PC-3 (cell line): ENCODE measurements at regions not wholly inside any gene's neighbourhood (a gene's known extent, or its start where the extent isn't known, plus 50 kb on each side); places are given as distances from the start of the nearest gene placed in this dataset.

Experiments used
- ATAC-seq: fragments of 200-7000 bp; cut with Tn5 transposase; 2 replicates; pipeline ENCODE4 v1.9.1; 2020; ENCODE audit warnings: mild to moderate bottlenecking, moderate library complexity
- BruUV-seq: library from RNA; stranded (reverse); fragments of 400-500 nt; replicated peaks from 2 replicates; lab custom pipeline; 2021; lab: Mats Ljungman, UMichigan
- CTCF ChIA-PET: fragments of 300-600 bp; sonication (Branson Sonifier 250); formaldehyde crosslinking; loops from one replicate; lab custom pipeline; 2022; ENCODE audit warnings: antibody characterized with exemption; lab: Charles Lee
- POLR2A ChIA-PET: fragments of 300-600 bp; sonication (Branson Sonifier 250); formaldehyde crosslinking; loops from one replicate; lab custom pipeline; 2022; ENCODE audit warnings: antibody characterized with exemption; ENCODE audit not compliant: unreplicated experiment; lab: Charles Lee
- DNase-seq: peaks from one replicate; pipeline ENCODE4 v3.0.0-alpha.2; 2015
- H2AFZ ChIP-seq: fragments of 300-600 bp; sonication (generic); 2 replicates; pipeline ENCODE4 v1.6.0; 2016; ENCODE audit warnings: antibody characterized with exemption, low read length
- H3F3A ChIP-seq: fragments of 300-600 bp; sonication (generic); one replicate; pipeline ENCODE4 v1.6.0; 2017; ENCODE audit warnings: antibody characterized with exemption, low read length, control low read depth, mild to moderate bottlenecking; ENCODE audit not compliant: unreplicated experiment
- H3K27ac ChIP-seq: fragments of 300-600 bp; sonication (generic); 2 replicates; pipeline ENCODE4 v1.5.1; 2016; ENCODE audit warnings: mild to moderate bottlenecking, low read length
- H3K27me3 ChIP-seq: fragments of 300-600 bp; sonication (generic); 2 replicates; pipeline ENCODE4 v1.6.1; 2016; ENCODE audit warnings: low read length, mixed read lengths
- H3K36me3 ChIP-seq: fragments of 300-600 bp; sonication (generic); 2 replicates; pipeline ENCODE4 v1.6.1; 2016; ENCODE audit warnings: low read depth, mixed run types, low read length, mixed read lengths
- H3K4me1 ChIP-seq: fragments of 300-600 bp; sonication (generic); 2 replicates; pipeline ENCODE4 v1.5.1; 2016; ENCODE audit warnings: low read length; ENCODE audit not compliant: insufficient read depth
- H3K4me2 ChIP-seq: fragments of 300-600 bp; sonication (generic); 2 replicates; pipeline ENCODE4 v1.6.0; 2016; ENCODE audit warnings: low read length
- H3K4me3 ChIP-seq: fragments of 300-600 bp; sonication (generic); 2 replicates; pipeline ENCODE4 v1.5.1; 2016; ENCODE audit warnings: mild to moderate bottlenecking, low read length, mixed read lengths
- H3K79me2 ChIP-seq: fragments of 300-600 bp; sonication (generic); 2 replicates; pipeline ENCODE4 v1.6.1; 2017; ENCODE audit warnings: low read length, mixed read lengths
- H3K9ac ChIP-seq: fragments of 300-600 bp; sonication (generic); 2 replicates; pipeline ENCODE4 v1.6.0; 2016; ENCODE audit warnings: mild to moderate bottlenecking, low read length
- H3K9me2 ChIP-seq: fragments of 300-600 bp; sonication (generic); replicated peaks from 2 replicates; pipeline ENCODE4 v1.6.1; 2016; ENCODE audit warnings: mixed run types, low read length, mixed read lengths
- H3K9me3 ChIP-seq: fragments of 300-600 bp; sonication (generic); 2 replicates; pipeline ENCODE4 v1.6.1; 2016; ENCODE audit warnings: low read length, mixed read lengths
- H4K20me1 ChIP-seq: fragments of 300-600 bp; sonication (generic); 2 replicates; pipeline ENCODE4 v1.6.1; 2016; ENCODE audit warnings: low read length, mixed read lengths
- EZH2 ChIP-seq: fragments of 300-600 bp; sonication (generic); IDR thresholded peaks from one replicate; pipeline ENCODE4 v1.6.1; 2017; ENCODE audit warnings: antibody characterized with exemption, mild to moderate bottlenecking, low read length; ENCODE audit not compliant: unreplicated experiment
- EZH2phosphoT487 ChIP-seq: fragments of 300-600 bp; sonication (generic); IDR thresholded peaks from 2 replicates; pipeline ENCODE4 v1.6.1; 2018; ENCODE audit warnings: mild to moderate bottlenecking, antibody characterized with exemption, low read length, borderline replicate concordance
- intact Hi-C: fragments of 100-400 bp; cut with micrococcal nuclease; formaldehyde crosslinking; loops from 2 replicates; pipeline ENCODE4 v1.9.0; 2023
- TF ChIP-seq, protein P1 (sequence below): fragments of 300-600 bp; sonication (generic); conservative IDR thresholded peaks from 2 replicates; pipeline ENCODE4 v1.5.1; 2017; ENCODE audit warnings: antibody characterized with exemption, low read depth, mild to moderate bottlenecking, low read length

DNA sequence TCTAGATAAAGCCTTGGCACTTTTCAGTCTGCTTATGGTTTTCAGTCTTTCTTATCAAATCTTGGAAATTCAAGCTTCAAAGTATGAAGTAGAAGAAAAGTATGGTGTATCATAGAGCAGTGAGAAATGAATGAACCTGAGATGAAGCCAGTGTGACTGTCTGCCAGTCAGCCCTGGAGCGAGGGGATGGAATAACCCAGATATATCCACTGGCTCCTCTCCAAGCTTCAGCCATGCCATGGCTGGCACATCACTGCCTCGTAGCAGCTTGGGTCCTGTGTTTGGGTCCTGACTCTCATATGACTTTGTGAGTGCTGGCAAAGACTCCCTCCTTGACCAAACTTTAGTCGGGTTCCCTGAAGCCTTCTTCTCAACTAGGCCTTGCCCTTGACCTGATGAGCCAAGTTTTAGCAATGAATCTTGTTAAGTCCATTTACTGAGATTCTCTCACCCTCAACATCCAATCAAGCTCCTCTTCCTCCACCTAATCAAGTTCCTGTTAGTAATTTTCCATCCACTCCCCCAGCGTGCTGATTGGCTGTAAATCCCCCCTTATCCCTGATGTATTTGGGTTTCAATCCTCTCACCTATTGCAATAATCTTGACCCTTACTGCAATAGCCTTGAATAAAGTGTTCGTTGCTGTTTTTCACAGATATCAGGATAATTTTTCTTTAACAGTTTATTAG is 62.5 kb upstream of the PRDX6 start:
- Histone ChIP-seq H3K27ac (no peak overlapping the region), H3K9ac (no peak overlapping the region), H3K9me2 (no peaks in the 10 kb centered on the region), H3F3A (peaks cover 1% of the 10 kb centered on the region), H3K4me1 (peaks cover 19% of the 10 kb centered on the region), H3K36me3 (no peaks in the 10 kb centered on the region), H2AFZ (no peak overlapping the region), H3K9me3 (no peaks in the 10 kb centered on the region), H3K27me3 (no peaks in the 10 kb centered on the region), H4K20me1 (no peaks in the 10 kb centered on the region), H3K79me2 (no peaks in the 10 kb centered on the region), H3K4me2 (no peak overlapping the region), H3K4me3 (no peak overlapping the region)
- DNase-seq (no peak), ATAC-seq (no peak)
- TF ChIP-seq EZH2phosphoT487 = no peak
- TF ChIP-seq, protein P1, sequence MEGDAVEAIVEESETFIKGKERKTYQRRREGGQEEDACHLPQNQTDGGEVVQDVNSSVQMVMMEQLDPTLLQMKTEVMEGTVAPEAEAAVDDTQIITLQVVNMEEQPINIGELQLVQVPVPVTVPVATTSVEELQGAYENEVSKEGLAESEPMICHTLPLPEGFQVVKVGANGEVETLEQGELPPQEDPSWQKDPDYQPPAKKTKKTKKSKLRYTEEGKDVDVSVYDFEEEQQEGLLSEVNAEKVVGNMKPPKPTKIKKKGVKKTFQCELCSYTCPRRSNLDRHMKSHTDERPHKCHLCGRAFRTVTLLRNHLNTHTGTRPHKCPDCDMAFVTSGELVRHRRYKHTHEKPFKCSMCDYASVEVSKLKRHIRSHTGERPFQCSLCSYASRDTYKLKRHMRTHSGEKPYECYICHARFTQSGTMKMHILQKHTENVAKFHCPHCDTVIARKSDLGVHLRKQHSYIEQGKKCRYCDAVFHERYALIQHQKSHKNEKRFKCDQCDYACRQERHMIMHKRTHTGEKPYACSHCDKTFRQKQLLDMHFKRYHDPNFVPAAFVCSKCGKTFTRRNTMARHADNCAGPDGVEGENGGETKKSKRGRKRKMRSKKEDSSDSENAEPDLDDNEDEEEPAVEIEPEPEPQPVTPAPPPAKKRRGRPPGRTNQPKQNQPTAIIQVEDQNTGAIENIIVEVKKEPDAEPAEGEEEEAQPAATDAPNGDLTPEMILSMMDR = no peak
- no peak for TF ChIP-seq EZH2
- ChIA-PET POLR2A (no interaction called here), CTCF (no interaction called here)
- intact Hi-C loops = no loop called here
- no TSS peak for BruUV-seq

- no peaks in the 10 kb centered on the region for H3F3A ChIP-seq
- DNase-seq = no peak
- CTCF ChIA-PET = no interaction called here
- no peaks in the 10 kb centered on the region for H3K9me3 ChIP-seq
- POLR2A ChIA-PET = no interaction called here
- no peaks in the 10 kb centered on the region for H3K79me2 ChIP-seq
- TF ChIP-seq EZH2 (no peak), EZH2phosphoT487 (no peak)
- TF ChIP-seq, protein P1 = no peak
- H3K27ac ChIP-seq = no peak overlapping the region
- H3K27me3 ChIP-seq = no peaks in the 10 kb centered on the region
- H4K20me1 ChIP-seq = no peaks in the 10 kb centered on the region
- H3K9ac ChIP-seq = no peak overlapping the region
- peaks cover 17% of the 10 kb centered on the region for H3K4me1 ChIP-seq
- BruUV-seq = no TSS peak
- no peak overlapping the region for H3K4me2 ChIP-seq
- no peaks in the 10 kb centered on the region for H3K9me2 ChIP-seq
- H3K4me3 ChIP-seq = no peak overlapping the region
- no peaks in the 10 kb centered on the region for H3K36me3 ChIP-seq
- intact Hi-C loops = no loop called here
- H2AFZ ChIP-seq = no peak overlapping the region
- ATAC-seq = no peak
Measured at GRCh38 chr1:173415490-173415889, 61.6 kb upstream of the PRDX6 start.

DNA sequence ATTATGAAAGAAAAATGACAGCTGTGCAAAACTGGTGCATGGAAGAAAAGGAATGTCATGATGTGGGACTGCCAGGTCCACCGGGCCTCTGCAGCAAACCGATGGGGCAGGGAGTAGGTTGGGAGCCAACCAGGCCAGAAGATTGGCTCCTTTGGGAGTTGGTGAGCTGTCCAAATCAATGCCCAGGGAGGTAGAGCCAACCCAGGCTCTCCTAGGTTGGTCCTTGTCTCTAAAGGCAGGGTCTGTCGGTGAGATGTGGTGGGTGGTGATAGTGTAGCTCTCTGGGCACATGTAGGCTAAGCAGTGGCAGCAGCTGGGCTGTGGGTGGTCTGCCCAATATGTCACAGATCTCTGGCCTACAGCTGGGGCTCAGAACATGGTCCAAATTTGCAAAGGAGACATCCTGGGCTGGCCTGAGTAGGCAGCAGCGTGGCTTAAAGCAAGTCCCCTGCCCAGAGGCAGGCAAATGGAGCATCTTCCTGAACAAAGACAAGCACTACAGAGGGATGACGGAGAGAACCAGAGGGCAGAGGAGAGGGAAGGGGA is 61.2 kb upstream of the PRDX6 start:
- H3K4me1 ChIP-seq = peaks cover 19% of the 10 kb centered on the region
- no peaks in the 10 kb centered on the region for H3K9me3 ChIP-seq
- H3K27me3 ChIP-seq = no peaks in the 10 kb centered on the region
- H3K36me3 ChIP-seq = no peaks in the 10 kb centered on the region
- ATAC-seq = no peak
- no peak overlapping the region for H2AFZ ChIP-seq
- CTCF ChIA-PET = no interaction called here
- no peak overlapping the region for H3K4me2 ChIP-seq
- no peak for TF ChIP-seq EZH2
- TF ChIP-seq EZH2phosphoT487 = no peak
- TF ChIP-seq, protein P1 = no peak
- intact Hi-C loops = no loop called here
- H4K20me1 ChIP-seq = no peaks in the 10 kb centered on the region
- no peaks in the 10 kb centered on the region for H3K79me2 ChIP-seq
- H3K9ac ChIP-seq = no peak overlapping the region
- no peak overlapping the region for H3K4me3 ChIP-seq
- H3F3A ChIP-seq = no peaks in the 10 kb centered on the region
- no peak for DNase-seq
- POLR2A ChIA-PET = no interaction called here
- no TSS peak for BruUV-seq
- no peak overlapping the region for H3K27ac ChIP-seq
- H3K9me2 ChIP-seq = no peaks in the 10 kb centered on the region
